ENCODE measurements at regions not wholly inside any gene's neighbourhood (a gene's known extent, or its start where the extent isn't known, plus 50 kb on each side); places are given as distances from the start of the nearest gene placed in this dataset.
"Not testable (repeated sequence)": the region's sequence is repeated elsewhere in the genome, so short reads cannot be mapped to it uniquely, and the experiment has no call there.

DNA sequence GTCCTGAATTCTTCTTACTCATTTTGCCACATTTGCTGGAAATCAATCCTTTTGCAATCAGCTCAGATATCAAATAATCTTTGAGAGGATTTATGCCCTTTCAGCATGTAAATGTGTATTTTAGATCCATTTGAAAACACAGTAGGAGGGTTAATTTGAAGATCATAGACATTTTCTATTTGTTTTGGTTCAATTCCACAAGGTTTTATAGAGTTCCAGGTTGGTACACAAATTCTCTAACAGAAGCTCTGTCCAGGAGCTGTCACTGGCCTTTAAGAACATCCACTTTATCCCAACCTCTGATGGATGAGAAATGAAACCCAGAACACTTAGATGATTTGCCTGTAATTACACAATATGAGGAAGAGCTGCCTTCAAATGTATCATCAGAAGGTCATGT is 157.3 kb upstream of the CHAC2 start:
- FAIRE-seq: no peak
- no peak for DNase-seq (ENCODE audit: low spot score in 2 of 2)

DNA sequence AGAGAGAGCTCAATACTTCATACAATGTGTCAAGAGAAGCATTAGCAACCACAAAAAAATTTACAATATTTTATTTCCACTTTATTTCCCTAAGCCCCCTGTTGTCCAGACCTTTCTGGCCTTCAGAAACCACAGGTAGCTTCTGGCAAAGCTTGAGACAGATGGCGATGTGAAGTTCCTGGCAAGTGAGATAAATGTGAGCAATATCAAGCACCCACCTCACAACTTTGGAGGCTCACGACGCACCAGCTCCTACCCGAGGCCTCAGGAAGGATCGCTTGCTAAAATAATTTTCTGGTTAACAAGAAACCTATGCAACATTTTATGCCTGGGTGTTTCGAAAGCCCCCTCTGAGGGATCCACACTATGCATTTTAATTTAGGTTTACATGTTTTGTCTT is 158.1 kb upstream of the CHAC2 start:
- FAIRE-seq (no peak), DNase-seq (ENCODE audit: low spot score in 2 of 2) (no peak)

DNA sequence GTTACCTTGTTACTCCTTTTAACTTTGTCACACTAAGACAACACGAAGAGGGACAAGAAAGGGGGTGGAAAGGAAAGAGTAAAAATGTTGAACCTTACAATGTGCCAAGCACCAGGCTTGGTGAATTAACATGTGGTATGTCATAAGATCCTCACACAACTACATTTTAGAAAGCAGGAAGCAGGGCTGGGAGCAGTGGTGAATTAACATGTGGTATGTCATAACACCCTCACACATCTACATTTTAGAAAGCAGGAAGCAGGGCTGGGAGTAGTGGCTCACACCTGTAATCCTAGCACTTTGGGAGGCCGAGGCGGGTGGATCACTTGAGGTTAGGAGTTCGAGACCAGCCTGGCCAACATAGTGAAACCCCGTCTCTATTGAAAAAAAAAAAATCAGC is 159.3 kb upstream of the CHAC2 start:
- DNase-seq (ENCODE audit: low spot score in 2 of 2) (no peak), FAIRE-seq (no peak)

DNA sequence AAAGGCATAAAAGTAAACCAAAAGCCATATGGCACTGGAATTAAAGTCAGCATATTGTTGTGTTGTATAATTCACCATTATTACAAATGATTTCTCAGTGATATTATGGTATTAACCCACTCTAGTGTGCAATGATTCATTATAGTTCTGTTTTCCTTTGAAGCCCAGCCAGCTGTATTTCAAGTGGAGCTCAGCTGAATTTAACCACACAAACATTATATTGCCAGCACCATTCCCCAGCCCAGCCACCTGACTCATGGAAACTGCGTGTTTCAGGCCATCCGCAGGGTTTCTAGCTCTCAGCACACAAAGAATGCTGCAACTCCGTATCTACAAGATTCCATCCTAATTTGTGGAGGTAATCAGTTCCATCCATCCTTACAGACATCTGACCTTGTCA is 166.8 kb upstream of the CHAC2 start:
- DNase-seq (ENCODE audit: low spot score in 2 of 2) (peak in 1 of 2 donors; percentile 8), FAIRE-seq (no peak)

DNA sequence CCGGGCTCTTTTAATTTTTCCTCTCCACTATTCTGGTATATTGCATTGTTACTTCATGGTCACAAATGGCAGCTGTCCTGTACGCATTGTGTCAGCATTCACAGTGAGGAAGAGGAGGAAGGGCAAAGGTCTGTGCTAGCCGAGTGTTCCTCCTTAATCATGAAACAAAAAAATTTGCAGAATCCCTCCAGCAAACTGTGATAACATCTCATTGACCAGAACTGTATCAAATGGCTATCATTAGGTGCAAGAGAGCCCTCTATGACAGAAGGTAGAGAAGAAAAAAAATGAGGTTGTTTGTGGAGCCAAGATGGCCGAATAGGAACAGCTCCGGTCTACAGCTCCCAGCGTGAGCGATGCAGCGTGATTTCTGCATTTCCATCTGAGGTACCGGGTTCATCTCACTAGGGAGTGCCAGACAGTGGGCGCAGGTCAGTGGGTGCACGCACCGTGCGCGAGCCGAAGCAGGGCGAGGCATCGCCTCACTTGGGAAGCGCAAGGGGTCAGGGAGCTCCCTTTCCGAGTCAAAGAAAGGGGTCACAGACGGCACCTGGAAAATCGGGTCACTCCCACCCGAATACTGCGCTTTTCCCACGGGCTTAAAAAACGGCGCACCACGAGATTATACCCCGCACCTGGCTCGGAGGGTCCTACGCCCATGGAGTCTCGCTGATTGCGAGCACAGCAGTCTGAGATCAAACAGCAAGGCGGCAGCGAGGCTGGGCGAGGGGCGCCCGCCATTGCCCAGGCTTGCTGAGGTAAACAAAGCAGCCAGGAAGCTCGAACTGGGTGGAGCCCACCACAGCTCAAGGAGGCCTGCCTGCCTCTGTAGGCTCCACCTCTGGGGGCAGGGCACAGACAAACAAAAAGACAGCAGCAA is 180.6 kb upstream of the CHAC2 start:
- DNase-seq (ENCODE audit: low spot score in 2 of 2); FAIRE-seq: not testable (repeated sequence)

GRCh38 chr2:53584986-53585385 is 182.6 kb upstream of the CHAC2 start:
- DNase-seq (ENCODE audit: low spot score in 2 of 2): no peak
- FAIRE-seq: no peak

- no peak for FAIRE-seq
- DNase-seq (ENCODE audit: low spot score in 2 of 2): no peak
Observed at GRCh38 chr2:53583583-53583982, 184.0 kb upstream of the CHAC2 start.

DNA sequence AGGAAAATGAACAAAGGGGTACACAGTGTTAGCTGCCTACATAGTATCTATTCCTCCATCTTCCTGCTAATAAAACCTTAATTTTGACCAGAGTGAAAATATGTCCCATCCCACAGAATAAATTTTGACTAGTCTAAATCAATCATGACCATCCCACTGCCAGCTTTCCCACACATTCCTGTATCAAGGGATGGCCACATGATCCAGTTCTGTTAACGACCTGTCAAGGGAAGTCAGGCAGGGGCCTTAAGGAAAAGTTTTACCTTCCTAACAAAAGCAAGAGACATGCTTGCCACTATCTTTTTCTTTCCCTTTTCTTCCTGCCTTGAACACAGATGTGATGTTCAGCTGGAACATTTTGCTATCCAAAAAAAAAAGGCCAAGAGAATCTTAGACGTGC is 185.0 kb upstream of the CHAC2 start:
- DNase-seq (ENCODE audit: low spot score in 2 of 2) (no peak), FAIRE-seq (no peak)

- FAIRE-seq: no peak
- no peak for DNase-seq (ENCODE audit: low spot score in 2 of 2)
Observed at GRCh38 chr2:53576166-53576565, 191.4 kb upstream of the CHAC2 start.

GRCh38 chr2:53575721-53576124 is 191.9 kb upstream of the CHAC2 start:
- no peak for FAIRE-seq
- no peak for DNase-seq (ENCODE audit: low spot score in 2 of 2)

DNA sequence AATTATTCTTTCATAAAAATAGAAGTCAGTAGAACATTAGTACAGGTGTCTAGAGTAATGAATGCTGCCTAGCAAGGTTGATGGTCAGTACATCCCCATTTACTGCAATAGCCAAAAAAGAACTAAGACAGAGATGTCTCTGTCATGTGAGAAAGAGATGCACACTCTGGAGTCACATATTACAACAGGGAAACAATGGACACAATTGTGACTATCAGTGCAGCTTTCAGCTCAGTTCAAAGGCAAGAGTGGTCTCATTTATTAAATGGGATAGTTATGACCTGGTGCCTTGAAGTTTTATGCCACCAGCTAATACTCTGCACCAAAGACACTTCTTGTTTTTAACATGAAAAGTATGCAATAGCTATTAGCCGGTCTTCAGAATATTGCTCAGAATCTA is 194.9 kb upstream of the CHAC2 start:
- FAIRE-seq (no peak), DNase-seq (ENCODE audit: low spot score in 2 of 2) (no peak)

GRCh38 chr2:53569957-53570727 is 197.5 kb upstream of the CHAC2 start:
- no peak for DNase-seq (ENCODE audit: low spot score in 2 of 2)
- FAIRE-seq: no peak

- no peak for DNase-seq (ENCODE audit: low spot score in 2 of 2)
- FAIRE-seq: no peak
Observed at GRCh38 chr2:53568469-53568868, 199.1 kb upstream of the CHAC2 start.

DNA sequence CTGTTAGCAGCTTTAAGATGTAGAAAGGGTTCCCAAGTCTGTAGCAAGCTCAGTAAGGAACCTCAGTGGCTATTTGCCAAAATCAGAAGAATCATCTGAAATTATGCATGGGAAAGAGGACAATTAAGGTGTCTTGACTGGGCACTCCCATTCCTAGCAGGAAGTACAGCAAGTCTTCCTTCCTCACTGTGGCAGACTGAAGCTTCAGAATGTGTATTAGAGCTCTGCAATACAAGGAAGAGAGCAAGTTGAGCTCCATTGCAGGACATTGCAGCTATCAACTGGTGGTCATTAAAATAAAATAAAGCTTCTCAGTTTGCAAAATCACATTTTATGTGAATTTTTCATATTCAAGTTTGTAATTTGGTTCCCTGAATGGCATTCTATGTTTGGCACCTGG is 200.5 kb upstream of the CHAC2 start:
- no peak for FAIRE-seq

DNA sequence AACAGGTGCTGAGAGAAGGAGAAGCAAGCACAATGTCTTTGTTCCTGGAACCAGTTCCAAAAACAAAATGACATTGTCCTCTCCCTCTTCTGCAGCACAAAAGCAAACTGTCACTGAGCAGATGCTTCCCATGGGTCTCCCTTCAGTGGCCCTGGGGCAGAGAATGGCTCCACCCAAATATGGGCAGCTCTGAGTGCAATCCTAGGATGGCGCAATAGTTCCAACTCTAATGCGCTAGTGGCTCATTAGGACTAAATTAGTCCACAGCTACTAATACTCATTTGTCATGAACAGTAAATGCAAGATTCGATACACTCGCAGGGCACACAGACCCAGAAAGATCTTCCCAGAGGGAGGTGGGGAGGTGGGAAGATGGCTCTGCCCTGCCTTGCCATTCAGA is 205.2 kb upstream of the CHAC2 start:
- DNase-seq (ENCODE audit: low spot score in 2 of 2) (no peak), FAIRE-seq (no peak)

More for the DNA sequence above, 200.5 kb upstream of the CHAC2 start:
- DNase-seq (ENCODE audit: low spot score in 2 of 2): no peak

GRCh38 chr2:53561155-53561554 is 206.4 kb upstream of the CHAC2 start:
- FAIRE-seq (no peak), DNase-seq (ENCODE audit: low spot score in 2 of 2) (no peak)

GRCh38 chr2:53559302-53559966 is 208.2 kb upstream of the CHAC2 start:
- DNase-seq (ENCODE audit: low spot score in 2 of 2) (no peak), FAIRE-seq (no peak)

DNA sequence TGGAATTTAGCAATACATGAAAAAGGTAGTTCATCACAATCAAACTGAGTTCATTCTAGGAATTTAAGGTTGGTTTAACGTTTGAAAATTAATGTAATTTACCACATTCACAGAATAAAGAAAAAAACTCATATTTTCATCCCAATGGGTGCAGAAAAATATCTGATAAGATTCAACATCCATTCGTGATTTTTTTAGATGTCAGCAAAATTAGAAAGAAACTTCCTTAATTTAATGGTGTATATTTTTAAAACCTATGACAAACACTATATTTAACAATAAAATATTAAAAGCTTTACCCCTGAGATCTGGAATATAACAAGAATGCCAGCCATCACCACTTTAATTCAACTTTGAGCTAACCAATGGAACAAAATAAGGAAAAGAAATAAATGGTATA is 208.7 kb upstream of the CHAC2 start:
- FAIRE-seq (peak; percentile 51), DNase-seq (ENCODE audit: low spot score in 2 of 2) (no peak)

DNA sequence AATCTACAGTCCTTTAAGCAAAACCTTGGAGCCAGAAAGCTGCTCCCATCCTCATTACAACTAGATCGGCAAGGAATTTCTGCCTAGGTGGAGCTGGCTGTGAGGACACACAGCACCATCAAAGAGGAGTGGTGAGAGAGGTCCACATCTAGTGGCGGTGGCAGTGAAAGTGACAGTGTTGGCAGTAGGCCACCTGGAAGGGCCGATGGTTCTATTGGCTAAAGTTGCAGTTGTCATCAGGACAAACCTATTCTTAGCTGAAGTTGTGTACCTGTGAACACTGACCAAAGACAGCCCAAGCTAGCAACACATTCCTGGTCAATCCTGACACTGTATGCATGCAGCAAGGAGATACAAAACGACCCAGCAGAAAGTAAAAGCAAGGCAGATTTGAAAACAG is 218.1 kb upstream of the CHAC2 start:
- FAIRE-seq: no peak
- no peak for DNase-seq (ENCODE audit: low spot score in 2 of 2)

DNA sequence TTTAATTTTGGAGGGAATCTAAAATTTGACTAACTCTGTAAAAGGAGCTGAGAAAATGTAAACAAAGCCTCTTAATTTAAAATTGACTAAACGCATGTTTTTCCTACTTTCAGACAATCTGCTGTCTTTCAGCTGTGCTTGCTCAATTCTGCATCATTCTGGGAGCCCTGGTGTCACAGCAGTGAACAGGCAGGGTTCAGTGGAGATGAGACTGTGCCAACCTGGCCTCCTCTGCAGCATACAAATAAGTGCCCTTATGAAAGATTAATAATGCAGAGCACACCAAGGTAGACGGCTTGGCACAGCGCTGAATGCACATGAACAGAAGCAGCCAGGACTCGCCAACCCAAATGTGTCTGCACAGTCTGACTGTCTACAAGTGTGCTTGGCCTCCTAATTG is 222.0 kb upstream of the CHAC2 start:
- no peak for FAIRE-seq
- DNase-seq (ENCODE audit: low spot score in 2 of 2): peak; percentile 7 to 14

DNA sequence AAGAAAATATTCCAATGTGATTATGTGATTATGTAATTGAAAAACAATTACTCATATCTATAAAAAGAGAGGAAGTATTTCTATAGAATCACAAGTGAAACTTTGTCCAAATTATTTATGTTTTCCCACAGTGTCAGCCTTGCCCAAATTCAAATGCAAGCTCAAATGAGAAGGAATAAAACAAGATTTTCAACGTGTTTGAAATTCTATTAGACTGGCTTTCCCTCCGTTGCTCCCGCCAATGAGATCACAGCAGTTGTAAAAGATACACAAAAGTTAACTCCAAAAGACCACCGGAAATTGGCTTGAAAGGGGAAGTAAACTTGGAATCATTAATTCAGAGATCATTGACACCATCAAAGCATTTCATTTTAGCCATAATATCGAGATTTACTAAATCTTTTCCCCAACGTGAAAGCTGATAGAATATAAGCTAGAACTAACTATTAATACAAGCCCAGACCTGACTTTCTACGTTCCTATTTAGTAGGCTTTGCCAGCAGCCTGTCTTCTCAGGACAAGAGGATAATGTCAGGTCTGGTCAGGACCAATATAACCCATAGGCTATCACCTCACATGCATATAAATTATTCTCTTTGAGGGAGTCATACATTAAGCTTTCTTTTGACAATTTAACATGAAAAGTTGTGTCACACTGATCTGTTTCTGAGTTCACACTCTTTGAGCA is 222.6 kb upstream of the CHAC2 start:
- DNase-seq (ENCODE audit: low spot score in 2 of 2) (no peak), FAIRE-seq (no peak)
